ENCODE measurements at regions not wholly inside any gene's neighbourhood (a gene's known extent, or its start where the extent isn't known, plus 50 kb on each side); places are given as distances from the start of the nearest gene placed in this dataset.

- DNase-seq (ENCODE audit: low read depth in 4 of 4, low spot score in 1 of 4): no peak
These were observed 349.9 kb downstream of the RPS24 start for GRCh38 chr10:78383378-78384048.

- no peak for DNase-seq (ENCODE audit: low read depth in 4 of 4, low spot score in 1 of 4)
These were observed 350.4 kb downstream of the RPS24 start for GRCh38 chr10:78384049-78384431.

GRCh38 chr10:78385599-78385998 lies 351.9 kb downstream of the RPS24 start:
- DNase-seq (ENCODE audit: low read depth in 4 of 4, low spot score in 1 of 4): no peak

- DNase-seq (ENCODE audit: low read depth in 4 of 4, low spot score in 1 of 4): no peak
These were observed 352.8 kb downstream of the RPS24 start for GRCh38 chr10:78386509-78386908.

GRCh38 chr10:78388331-78389050 lies 354.8 kb downstream of the RPS24 start:
- DNase-seq (ENCODE audit: low read depth in 4 of 4, low spot score in 1 of 4): no peak

GRCh38 chr10:78389419-78389818 lies 355.8 kb downstream of the RPS24 start:
- DNase-seq (ENCODE audit: low read depth in 4 of 4, low spot score in 1 of 4): no peak

GRCh38 chr10:78390051-78390450 lies 356.4 kb downstream of the RPS24 start:
- DNase-seq (ENCODE audit: low read depth in 4 of 4, low spot score in 1 of 4): no peak

- no peak for DNase-seq (ENCODE audit: low read depth in 4 of 4, low spot score in 1 of 4)
These were observed 357.2 kb downstream of the RPS24 start for GRCh38 chr10:78390817-78391216.

- DNase-seq (ENCODE audit: low read depth in 4 of 4, low spot score in 1 of 4): no peak
These were observed 357.9 kb downstream of the RPS24 start for GRCh38 chr10:78391585-78391984.

GRCh38 chr10:78392197-78392596 lies 358.5 kb downstream of the RPS24 start:
- DNase-seq (ENCODE audit: low read depth in 4 of 4, low spot score in 1 of 4): no peak

GRCh38 chr10:78393094-78393493 lies 359.4 kb downstream of the RPS24 start:
- DNase-seq (ENCODE audit: low read depth in 4 of 4, low spot score in 1 of 4): no peak

- no peak for DNase-seq (ENCODE audit: low read depth in 4 of 4, low spot score in 1 of 4)
These were observed 360.4 kb downstream of the RPS24 start for GRCh38 chr10:78394047-78394446.

- no peak for DNase-seq (ENCODE audit: low read depth in 4 of 4, low spot score in 1 of 4)
These were observed 361.5 kb downstream of the RPS24 start for GRCh38 chr10:78395162-78395561.

- DNase-seq (ENCODE audit: low read depth in 4 of 4, low spot score in 1 of 4): no peak
These were observed 363.1 kb downstream of the RPS24 start for GRCh38 chr10:78396754-78397153.

- DNase-seq (ENCODE audit: low read depth in 4 of 4, low spot score in 1 of 4): no peak
These were observed 364.1 kb downstream of the RPS24 start for GRCh38 chr10:78397786-78398185.

GRCh38 chr10:78398382-78398781 lies 364.7 kb downstream of the RPS24 start:
- no peak for DNase-seq (ENCODE audit: low read depth in 4 of 4, low spot score in 1 of 4)

GRCh38 chr10:78401624-78402367 lies 368.1 kb downstream of the RPS24 start:
- no peak for DNase-seq (ENCODE audit: low read depth in 4 of 4, low spot score in 1 of 4)

- no peak for DNase-seq (ENCODE audit: low read depth in 4 of 4, low spot score in 1 of 4)
These were observed 368.9 kb downstream of the RPS24 start for GRCh38 chr10:78402591-78402990.

- DNase-seq (ENCODE audit: low read depth in 4 of 4, low spot score in 1 of 4): no peak
These were observed 370.1 kb downstream of the RPS24 start for GRCh38 chr10:78403781-78404180.

- no peak for DNase-seq (ENCODE audit: low read depth in 4 of 4, low spot score in 1 of 4)
These were observed 370.6 kb downstream of the RPS24 start for GRCh38 chr10:78404296-78404695.

GRCh38 chr10:78405231-78405630 lies 371.6 kb downstream of the RPS24 start:
- no peak for DNase-seq (ENCODE audit: low read depth in 4 of 4, low spot score in 1 of 4)

GRCh38 chr10:78405736-78406135 lies 372.1 kb downstream of the RPS24 start:
- no peak for DNase-seq (ENCODE audit: low read depth in 4 of 4, low spot score in 1 of 4)
